HG03439 (cell line): ENCODE measurements at regions not wholly inside any gene's neighbourhood (a gene's known extent, or its start where the extent isn't known, plus 50 kb on each side); places are given as distances from the start of the nearest gene placed in this dataset.

ENCODE experiments used
- ATAC-seq: cut with Tn5 transposase; IDR thresholded peaks from one replicate; pipeline ENCODE4 v1.9.1; 2021; ENCODE audit warnings: mild to moderate bottlenecking, moderate library complexity; ENCODE audit not compliant: unreplicated experiment

DNA sequence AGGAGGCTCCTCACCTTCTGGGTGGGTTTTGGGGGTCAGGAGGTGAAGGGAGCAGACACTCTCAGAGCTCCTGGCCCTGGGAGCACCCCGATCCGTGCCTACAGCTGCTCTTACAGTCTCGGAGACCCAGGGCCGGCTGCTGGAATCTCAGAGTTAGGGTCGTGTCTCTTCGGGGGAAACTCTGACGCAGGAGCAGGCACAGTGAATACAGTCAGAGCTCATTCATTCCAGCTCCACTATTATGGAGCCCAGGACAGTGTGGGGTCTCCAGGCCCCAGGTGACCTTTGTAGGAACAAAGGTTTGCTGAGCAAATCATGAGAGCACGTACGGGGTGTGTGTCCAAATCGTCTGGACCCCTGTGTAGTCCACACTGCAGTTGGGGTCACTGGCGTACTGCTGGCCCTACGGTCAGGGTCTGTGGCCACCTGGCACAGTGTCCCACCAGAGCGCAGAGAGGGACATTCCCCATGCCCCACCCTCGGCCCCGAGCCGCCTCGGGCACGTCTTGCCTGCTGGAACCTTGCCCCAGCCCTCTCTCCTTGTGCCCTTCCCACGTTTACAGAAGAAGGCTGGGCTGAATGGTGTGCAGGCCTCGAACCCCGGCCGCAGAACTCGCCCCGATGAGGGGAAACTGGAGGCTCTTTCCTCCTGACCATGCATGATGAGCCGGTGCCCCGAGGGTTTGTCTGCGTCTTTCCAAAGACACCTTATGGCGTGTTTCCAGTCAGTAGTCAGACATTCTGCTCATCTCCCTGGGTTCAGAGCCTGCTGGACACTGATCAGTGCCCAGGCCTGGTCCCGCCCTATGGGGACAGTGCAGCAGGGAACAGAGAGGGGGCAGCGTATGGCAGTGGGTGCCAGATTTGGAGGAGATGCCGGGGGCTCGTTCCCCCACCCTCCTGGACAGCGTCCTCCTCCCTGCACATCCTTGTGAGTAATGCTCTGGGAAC is 1166.6 kb downstream of the BRD1 start:
- ATAC-seq = no peak

DNA sequence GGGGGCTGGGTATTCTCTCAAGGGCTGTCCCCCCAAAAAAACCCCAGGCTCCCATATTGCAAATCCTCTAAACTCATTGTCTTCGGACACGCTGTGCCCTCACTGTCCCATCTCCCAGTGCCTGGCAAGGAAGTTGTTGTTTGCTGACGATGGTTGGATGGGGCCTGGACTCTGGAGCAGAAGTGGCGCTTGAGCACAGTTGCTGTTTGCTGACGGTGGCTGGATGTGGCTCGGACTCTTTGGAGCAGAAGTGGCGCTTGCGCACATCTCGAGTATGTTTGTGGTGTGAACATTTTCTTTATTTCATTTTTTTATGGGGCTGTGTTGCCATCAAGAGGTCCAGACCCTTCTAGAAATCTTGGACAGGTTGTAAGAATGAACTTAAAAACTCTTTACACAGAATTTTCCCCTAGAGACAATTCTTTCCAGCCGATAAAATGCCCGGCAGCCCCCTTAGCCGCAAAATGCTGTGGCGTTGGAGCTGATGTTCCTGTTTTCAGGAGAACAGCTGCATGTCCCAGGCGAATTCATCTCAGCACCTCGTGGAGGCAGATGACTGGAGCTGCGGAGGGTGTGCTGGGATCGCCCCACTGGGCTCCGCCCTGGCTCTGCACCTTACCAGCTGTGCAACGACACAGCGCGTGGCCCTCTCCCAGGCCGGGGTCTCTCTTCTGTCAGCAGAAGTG is 1167.4 kb downstream of the BRD1 start:
- ATAC-seq = no peak

DNA sequence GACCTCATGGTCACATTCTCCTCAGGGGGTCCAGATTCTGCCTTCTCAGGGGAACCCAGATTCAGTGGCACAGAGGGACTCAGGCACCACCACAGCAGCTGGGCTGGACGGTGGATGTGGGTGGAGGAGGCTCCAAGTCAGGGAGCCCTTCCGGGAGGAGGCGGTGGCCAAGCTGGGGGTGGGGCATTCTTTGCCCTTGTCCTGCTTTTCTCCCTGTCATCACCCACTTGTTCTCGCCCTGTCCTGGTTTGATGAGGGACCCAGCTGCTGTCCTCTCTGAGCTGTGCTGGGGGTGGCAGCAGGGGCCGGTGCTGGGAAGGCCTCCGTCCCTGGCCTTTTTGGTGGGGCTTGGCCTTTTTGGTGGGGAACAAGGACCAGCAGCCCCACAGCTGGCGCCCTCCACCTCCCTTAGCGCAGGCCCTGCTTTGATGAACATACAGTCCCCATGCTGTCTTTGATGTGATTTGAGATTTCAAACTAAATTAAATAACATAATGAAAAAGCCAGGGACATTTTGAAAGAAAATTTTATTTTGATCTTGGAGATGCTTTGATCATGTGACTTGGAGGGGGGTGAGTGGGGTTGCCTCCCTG is 1168.2 kb downstream of the BRD1 start:
- ATAC-seq = no peak

DNA sequence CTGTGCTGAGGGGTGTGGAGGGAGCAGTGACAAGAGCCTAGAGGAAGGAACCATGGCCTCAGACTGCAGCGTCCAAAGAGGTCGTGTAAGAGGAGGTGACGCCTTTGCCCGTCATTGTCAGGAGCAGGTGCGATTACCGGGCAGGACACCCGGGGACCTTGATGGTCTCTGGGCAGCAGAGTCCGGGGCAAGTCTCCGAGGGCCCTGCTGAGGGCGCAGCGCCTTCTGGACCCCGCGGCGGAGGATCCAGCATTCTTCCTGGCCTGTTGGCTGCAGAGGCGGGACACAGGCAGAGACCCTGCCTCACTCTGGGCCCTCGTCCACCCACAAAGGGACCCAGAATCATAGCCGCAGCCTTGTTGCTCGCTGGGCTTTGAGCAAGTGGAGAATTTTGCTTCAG is 1168.8 kb downstream of the BRD1 start:
- ATAC-seq = no peak

DNA sequence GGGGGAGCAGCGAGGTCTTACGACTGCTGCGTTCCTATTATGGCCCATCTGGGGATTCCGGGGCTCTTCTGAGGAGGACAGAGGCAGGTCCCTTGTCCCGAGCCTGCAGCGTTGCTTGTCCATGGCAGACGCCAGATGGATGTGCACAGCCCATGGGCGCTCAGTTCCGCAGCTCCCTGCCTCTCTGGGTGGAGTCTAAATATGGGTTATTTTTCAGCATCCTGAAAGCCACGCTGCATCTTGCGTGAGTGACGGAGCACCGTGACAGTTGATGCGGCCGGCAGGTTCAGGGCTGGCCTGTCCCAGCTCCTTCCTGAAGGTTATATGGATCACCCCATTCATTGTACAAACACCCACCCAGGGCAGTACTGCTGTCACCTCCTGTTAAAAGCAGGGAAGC is 1169.4 kb downstream of the BRD1 start:
- ATAC-seq = no peak

DNA sequence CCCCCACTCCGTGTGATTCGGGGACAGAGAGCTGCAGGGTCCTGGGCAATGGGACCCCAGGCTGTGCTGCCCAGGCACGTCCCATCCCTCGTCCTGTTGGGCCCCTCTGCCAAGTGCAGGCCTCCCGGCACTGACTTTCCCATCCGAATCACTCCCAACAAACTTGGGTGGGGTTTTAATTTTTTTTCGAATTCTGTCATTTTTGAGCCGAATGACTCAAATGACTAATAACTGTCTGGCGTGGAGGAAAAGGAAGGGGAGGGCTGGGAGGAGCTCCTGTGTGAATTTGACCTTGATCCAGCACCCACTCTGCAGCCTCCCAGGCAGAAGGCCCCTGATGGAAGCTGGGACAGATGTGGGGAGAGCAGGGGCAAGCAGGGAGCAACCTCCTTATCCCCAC is 1173.2 kb downstream of the BRD1 start:
- ATAC-seq = no peak

DNA sequence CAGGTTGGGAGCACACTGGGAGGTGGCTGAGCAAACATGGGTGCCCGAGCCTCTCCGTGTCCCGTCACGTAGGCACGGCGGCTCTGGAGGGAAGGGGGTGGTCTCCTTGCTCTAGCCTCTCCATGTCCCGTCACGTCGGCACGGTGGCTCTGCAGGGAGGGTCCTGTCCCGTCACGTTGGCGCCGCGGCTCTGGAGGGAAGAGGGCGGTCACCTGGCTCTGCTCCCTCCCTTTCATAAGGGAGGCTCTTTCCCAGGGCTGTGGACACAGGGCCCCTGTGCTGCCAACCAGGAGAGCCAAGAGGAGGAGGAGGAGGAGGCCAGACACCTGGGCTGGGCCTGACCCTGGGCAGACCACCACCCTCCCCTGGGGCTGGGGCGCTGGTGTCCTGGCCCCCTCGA is 1173.7 kb downstream of the BRD1 start:
- no peak for ATAC-seq

DNA sequence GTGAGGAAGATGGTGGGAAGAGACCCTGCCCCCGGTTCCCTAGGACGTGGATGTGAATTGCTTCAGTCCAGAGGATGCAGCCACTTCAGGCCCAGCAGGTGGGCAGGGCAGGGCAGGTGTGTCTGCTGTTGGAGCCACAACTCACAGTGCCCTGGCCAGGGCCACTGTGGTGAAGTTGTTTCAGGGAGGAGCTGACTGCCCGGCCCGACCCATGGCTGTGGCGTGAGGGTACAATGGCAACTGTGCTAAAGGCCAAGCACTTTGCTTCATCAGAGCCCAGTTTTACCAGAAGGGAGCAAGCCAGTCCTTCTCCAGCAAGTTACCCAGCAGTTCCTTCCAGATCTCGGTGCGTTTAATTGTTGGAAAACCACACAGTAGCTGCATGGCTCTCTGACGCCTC is 1174.4 kb downstream of the BRD1 start:
- ATAC-seq = no peak

DNA sequence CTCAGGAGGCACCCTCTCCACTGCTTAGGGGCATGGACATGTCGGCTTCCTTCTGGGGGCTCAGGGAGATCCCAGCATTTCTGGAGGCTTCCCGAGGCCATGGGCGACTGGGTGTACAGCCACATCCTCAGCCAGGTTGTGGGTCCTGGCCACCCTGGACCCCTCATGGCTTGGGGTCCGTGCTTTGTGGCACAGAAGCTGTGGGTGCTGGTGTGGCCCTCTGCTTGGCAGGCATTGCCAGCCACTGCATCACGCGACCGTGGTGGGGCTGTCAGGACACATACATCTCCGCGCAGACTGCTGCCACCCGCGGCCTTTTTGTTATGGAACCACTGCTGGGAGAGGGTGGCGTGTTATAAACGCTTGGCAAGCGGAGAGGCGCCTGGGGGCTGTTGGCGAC is 1174.9 kb downstream of the BRD1 start:
- no peak for ATAC-seq

DNA sequence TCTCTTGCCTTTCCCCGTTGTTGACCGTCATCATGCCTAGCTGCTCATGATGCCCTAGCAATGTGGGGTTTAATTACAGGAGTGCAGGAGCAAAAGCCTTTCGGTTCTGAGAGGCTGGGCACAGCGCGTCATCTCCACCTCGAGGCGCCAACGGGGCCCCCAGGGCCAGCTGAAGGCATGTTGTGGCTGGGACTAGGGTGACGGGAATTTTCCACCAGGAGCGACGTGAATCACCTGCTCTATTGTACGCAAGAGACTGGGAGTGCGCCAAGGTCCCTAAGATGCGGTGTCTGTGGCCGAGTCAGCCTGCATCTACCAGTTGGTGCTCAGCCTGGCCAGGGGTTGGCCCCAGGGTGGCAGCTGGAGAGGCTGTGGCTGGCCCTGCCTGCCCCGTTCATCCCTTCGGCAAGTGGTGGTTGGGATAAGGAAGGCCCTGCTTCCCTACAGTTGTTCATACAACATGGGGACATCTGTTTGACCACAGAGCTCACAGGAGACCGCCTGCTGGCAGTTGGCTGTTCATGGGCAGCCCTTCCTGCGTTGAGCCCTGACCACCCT is 1175.6 kb downstream of the BRD1 start:
- ATAC-seq = no peak

DNA sequence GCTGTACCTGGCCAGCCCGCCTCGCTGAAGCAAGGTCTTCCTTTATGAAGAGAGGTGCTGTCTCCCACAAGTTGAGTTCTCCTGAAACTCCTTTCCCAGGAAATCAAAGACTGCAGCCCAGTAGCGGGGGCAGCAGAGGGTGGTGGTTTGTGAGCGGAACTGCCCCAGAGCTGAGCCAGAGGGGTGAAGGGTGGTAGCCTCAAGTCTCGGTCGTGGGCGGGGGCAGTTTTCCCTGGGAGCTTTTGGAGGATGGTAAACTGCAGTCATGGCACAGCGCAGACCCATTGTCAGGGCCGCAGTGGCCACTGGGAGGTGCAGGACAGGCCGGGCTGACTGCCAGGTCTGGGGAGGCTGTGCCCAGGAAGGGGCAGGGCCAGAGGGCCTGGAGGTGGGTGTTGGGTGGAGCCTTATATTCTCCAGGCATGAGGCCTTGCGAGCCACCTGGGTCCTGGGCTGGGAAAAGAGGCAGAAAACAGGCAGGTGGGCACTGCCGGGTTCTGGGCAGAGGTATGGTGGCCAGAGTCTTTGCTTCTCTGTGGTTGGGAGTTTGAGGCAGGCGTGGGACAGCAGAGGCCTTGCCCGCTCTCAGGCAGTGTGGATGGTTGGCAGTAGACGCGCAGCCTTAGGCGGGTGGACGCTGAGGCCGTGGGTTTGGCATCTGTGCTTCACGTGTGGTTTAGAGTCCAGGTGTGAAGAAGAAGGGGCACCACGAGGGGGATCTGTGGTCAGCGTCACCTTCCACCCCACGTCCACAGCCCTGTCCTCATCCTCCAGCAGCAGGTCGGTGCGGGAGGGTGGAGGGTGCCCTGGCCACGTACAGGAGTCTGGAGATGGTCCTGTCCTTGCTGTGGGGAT is 1176.4 kb downstream of the BRD1 start:
- ATAC-seq = no peak

DNA sequence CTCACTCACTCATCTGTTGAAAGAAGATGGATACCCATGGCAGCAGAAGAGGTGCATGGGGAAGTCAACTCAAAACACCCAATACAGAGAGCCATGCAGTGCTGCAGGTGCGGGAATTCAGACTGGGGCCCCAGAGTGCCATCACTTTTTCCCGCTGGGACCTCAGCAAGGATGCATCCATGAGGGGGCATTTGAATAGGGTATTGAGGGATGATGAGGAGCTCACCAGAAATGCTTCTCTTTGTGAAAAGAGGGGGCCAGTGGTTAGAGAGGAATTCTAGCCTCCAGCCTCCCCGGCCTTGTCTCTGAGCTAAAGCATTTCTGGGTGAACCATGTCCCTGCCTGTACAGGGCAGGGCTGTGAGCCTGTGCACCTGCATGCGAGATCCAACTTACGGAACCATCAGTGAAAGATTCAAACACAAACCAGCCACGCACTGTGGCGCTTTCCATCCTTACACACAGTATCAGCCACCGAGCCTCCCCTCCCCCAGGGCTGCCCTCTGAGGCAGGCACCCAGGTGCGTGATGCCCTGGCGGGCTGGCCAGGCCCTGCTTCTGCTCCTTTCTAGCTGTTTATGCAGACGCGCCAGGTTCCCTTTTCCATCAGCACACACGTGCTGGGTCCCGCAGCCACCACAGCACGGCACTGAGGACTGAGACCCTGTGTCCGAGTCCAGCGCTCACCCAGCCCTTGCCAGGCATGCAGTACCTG is 1177.2 kb downstream of the BRD1 start:
- ATAC-seq = no peak

DNA sequence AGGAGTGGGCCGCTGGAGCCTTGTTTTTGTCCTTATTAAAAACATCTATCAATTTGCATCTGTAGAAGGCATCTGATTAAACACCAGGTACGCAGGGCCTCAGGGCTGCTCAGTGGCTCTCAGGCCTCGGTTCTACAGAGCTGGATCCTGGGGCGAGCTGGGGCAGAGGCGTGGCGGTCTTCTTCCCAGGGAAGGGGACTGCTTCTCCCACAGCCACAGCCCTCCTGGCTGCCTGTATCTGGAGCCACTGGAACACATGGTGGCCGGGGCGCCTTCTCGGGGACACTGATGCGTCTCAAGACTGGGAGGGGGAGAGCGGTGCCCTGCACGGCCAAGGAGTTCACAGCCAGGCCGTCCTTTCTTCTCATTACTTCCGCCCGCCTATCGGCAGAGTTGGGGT is 1178.2 kb downstream of the BRD1 start:
- ATAC-seq = no peak

DNA sequence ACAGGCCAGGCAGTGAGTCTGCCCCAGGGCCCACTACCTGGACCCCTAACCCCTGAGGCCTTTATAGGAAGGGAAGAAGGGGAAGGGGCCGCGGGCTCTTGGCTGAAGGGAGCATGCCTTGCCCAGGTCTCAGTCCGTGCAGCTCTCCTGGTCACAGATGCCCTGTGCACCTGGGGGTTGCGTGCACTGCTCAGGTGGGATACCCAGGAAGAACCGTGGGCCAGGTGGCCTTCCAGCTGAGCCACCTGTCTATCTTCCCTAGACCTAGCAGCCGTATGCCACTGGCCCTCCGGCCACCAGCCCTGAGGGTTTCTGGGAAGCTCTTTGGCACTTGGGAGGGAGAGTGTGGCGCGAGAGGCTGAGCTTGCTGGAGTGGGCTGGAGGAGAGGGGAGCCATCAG is 1178.6 kb downstream of the BRD1 start:
- no peak for ATAC-seq

DNA sequence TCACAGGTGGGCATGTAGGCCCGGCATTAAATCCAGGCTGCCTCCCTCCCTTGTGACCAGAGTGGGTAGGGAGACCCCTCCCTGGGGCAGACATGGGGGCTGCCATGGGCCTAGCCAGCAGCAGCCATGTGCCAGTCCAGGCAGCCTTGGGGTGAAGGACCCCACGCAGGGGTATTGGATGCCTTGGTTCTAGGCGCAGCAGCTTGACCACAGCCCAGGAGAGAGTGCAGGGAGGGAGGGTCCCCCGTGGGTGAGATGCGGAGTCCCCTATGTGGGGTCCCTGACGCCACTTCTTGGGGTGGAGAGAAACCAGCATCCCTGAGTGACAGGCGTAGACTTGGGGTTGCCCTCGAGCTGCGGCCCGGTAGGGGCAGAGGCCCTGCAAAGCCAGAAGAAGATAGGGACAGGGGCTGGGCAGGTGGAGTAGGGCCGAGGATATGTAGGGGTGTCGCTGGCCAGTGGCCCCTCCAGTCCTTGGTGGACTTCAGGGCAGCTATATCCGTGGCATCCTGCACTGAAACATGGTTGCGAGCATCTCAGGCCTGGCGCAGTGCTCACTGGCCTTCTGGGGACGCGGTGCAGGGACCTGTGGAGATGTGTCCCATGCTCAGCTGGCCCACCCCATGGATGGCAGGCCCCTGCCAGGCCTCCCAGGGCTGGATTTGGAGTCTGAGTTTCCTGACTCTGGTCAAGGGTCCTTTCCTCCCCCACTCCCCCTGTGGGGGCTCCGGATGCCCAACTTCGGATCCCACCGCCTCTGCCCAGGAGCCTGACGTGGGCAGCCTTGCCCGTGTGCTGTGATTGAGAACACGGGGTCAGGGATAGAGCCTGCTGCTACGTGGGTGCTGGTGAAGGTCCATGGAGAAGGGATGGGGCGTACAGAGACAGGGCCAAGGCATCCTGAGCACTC is 1179.8 kb downstream of the BRD1 start:
- no peak for ATAC-seq

DNA sequence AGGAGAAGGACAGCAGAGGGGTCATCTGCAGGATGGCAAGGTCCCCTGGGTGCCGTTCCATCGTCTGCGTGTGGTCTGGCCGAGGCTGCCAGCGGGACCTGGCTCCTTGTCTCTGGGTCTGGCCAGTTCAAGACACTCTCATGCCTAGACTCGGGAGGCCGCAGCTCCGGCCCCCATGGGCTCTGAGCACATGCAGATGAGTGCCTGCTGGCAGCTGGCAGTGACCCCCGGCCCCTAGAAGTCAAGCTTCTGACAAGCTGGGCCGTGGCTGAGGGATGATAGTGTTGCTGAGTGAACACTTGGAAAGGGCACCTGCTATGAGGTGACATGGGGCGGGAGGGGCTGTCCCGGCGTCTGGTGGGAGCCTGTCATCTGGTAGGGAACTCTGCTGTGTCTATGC is 1180.6 kb downstream of the BRD1 start:
- no peak for ATAC-seq

DNA sequence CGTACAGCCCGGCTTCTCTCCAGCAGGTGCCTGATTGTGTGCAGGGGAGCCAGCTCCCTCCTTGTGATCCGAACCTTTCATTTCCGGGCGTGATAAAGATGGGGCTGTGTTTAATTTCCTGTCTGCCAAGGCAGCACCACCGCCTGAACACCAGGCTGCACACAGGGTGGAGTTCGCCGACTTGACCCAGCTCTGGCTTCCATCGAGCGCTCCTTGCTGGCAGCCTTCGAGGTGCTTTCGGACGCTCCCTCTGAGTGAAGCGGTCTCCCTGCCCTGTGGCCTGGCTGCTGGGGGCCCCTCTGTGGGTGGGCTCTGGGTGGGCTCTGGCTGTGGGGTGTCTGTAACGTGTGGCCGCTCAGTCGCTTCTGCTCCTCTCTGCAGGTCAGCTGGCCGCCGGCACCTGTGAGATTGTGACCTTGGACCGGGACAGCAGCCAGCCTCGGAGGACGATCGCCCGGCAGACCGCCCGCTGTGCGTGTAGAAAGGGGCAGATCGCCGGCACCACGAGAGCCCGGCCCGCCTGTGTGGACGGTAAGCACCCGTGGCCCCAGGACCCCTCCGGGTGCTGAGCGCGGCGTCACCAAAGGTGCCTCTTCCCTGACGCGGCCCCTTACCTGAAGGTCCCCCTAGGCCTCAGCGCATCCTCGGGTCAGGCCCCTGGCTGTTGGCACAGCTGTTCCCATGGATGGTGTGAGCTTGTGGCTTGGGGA is 1181.3 kb downstream of the BRD1 start:
- no peak for ATAC-seq

DNA sequence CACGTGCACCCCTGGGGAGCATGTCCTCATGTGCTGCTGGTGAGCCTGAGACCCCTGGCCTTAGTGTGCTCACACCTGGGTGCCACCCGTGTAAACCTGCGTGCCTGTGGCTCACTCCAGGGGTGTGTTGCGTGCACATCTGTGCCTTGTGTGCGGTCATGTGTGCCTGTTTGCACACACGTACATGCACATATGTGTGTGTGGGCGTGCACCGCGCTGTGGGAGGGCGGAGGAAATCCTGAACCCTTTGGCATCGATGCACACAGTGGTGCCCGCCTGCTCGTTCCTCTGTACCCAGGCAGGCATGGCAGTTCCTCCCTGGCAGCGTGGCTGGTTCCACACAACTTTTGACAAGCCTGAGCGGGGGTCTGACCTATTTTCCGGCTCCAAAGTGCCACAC is 1181.9 kb downstream of the BRD1 start:
- ATAC-seq = no peak
